Dendritic cell treated with granulocyte-macrophage colony-stimulating factor and Interleukin-4, amounts not matched to agents 40 ng/mL and 50 ng/mL, for 4 days (primary cell): ENCODE measurements at regions not wholly inside any gene's neighbourhood (a gene's known extent, or its start where the extent isn't known, plus 50 kb on each side); places are given as distances from the start of the nearest gene placed in this dataset.

ENCODE experiments used
- H3K27ac Mint-ChIP-seq: one replicate; pipeline ENCODE4 v1.8.0; 2022; ENCODE audit warnings: mild to moderate bottlenecking, mixed read lengths
- H3K27me3 Mint-ChIP-seq: one replicate; pipeline ENCODE4 v1.8.0; 2022; ENCODE audit warnings: mild to moderate bottlenecking, mixed read lengths
- H3K36me3 Mint-ChIP-seq: one replicate; pipeline ENCODE4 v1.8.0; 2022; ENCODE audit warnings: low read depth, mixed read lengths
- H3K4me1 Mint-ChIP-seq: one replicate; pipeline ENCODE4 v1.8.0; 2022; ENCODE audit warnings: low read depth, mixed read lengths
- H3K4me3 Mint-ChIP-seq: one replicate; pipeline ENCODE4 v1.8.0; 2022; ENCODE audit warnings: mild to moderate bottlenecking, moderate library complexity, mixed read lengths
- H3K9me3 Mint-ChIP-seq: one replicate; pipeline ENCODE4 v1.8.0; 2022; ENCODE audit warnings: mixed read lengths
- intact Hi-C: fragments of 100-400 bp; cut with micrococcal nuclease; formaldehyde crosslinking; loops from one replicate; pipeline ENCODE4 v1.15.0; 2022

GRCh38 chr4:45985038-45985437, 138.8 kb downstream of the GABRG1 start:
- Mint-ChIP-seq H3K4me1 (no peaks in the 10 kb centered on the region), H3K27ac (no peak overlapping the region), H3K27me3 (no peaks in the 10 kb centered on the region), H3K4me3 (no peak overlapping the region), H3K36me3 (no peaks in the 10 kb centered on the region), H3K9me3 (peaks cover 18% of the 10 kb centered on the region)
- intact Hi-C loops, result no loop called here

GRCh38 chr4:45971108-45971507, 152.7 kb downstream of the GABRG1 start:
- H3K27ac Mint-ChIP-seq, result no peak overlapping the region
- H3K4me1 Mint-ChIP-seq, result no peaks in the 10 kb centered on the region
- H3K9me3 Mint-ChIP-seq, result peaks cover 45% of the 10 kb centered on the region
- H3K27me3 Mint-ChIP-seq, result no peaks in the 10 kb centered on the region
- no peak overlapping the region for H3K4me3 Mint-ChIP-seq
- no peaks in the 10 kb centered on the region for H3K36me3 Mint-ChIP-seq
- intact Hi-C loops, result no loop called here

- Mint-ChIP-seq H3K4me3 (no peak overlapping the region), H3K27ac (no peak overlapping the region), H3K4me1 (no peaks in the 10 kb centered on the region), H3K36me3 (no peaks in the 10 kb centered on the region), H3K27me3 (no peaks in the 10 kb centered on the region), H3K9me3 (peaks cover 19% of the 10 kb centered on the region)
- intact Hi-C loops, result no loop called here
These were observed 166.5 kb downstream of the GABRG1 start for GRCh38 chr4:45957353-45957752.

GRCh38 chr4:45954276-45954675, 169.6 kb downstream of the GABRG1 start:
- intact Hi-C loops, result no loop called here
- Mint-ChIP-seq H3K27me3 (no peaks in the 10 kb centered on the region), H3K9me3 (peaks cover 16% of the 10 kb centered on the region), H3K36me3 (no peaks in the 10 kb centered on the region), H3K4me3 (no peak overlapping the region), H3K4me1 (no peaks in the 10 kb centered on the region), H3K27ac (no peak overlapping the region)

GRCh38 chr4:45951153-45951552, 172.7 kb downstream of the GABRG1 start:
- Mint-ChIP-seq H3K36me3 (no peaks in the 10 kb centered on the region), H3K27ac (no peak overlapping the region)

GRCh38 chr4:45946699-45947098, 177.2 kb downstream of the GABRG1 start:
- Mint-ChIP-seq H3K27ac (no peak overlapping the region), H3K9me3 (no peaks in the 10 kb centered on the region), H3K27me3 (no peaks in the 10 kb centered on the region), H3K4me1 (no peaks in the 10 kb centered on the region), H3K4me3 (no peak overlapping the region), H3K36me3 (no peaks in the 10 kb centered on the region)
- intact Hi-C loops, result no loop called here

More at GRCh38 chr4:45951153-45951552, 172.7 kb downstream of the GABRG1 start:
- no peaks in the 10 kb centered on the region for H3K4me1 Mint-ChIP-seq
- peaks cover 16% of the 10 kb centered on the region for H3K9me3 Mint-ChIP-seq
- H3K27me3 Mint-ChIP-seq, result no peaks in the 10 kb centered on the region
- H3K4me3 Mint-ChIP-seq, result no peak overlapping the region
- intact Hi-C loops, result no loop called here

- no peak overlapping the region for H3K4me3 Mint-ChIP-seq
- H3K27ac Mint-ChIP-seq, result no peak overlapping the region
- H3K9me3 Mint-ChIP-seq, result no peaks in the 10 kb centered on the region
- intact Hi-C loops, result no loop called here
- no peaks in the 10 kb centered on the region for H3K36me3 Mint-ChIP-seq
- H3K4me1 Mint-ChIP-seq, result no peaks in the 10 kb centered on the region
- no peaks in the 10 kb centered on the region for H3K27me3 Mint-ChIP-seq
These were observed 179.9 kb downstream of the GABRG1 start for GRCh38 chr4:45944000-45944399.

GRCh38 chr4:45939056-45939455, 184.8 kb downstream of the GABRG1 start:
- no peak overlapping the region for H3K27ac Mint-ChIP-seq
- no peaks in the 10 kb centered on the region for H3K4me1 Mint-ChIP-seq
- intact Hi-C loops, result no loop called here
- no peaks in the 10 kb centered on the region for H3K9me3 Mint-ChIP-seq
- H3K27me3 Mint-ChIP-seq, result no peaks in the 10 kb centered on the region
- no peaks in the 10 kb centered on the region for H3K36me3 Mint-ChIP-seq
- H3K4me3 Mint-ChIP-seq, result no peak overlapping the region

- Mint-ChIP-seq H3K4me1 (no peaks in the 10 kb centered on the region), H3K9me3 (no peaks in the 10 kb centered on the region), H3K36me3 (no peaks in the 10 kb centered on the region), H3K27me3 (no peaks in the 10 kb centered on the region), H3K4me3 (no peak overlapping the region), H3K27ac (no peak overlapping the region)
- intact Hi-C loops, result no loop called here
These were observed 192.7 kb downstream of the GABRG1 start for GRCh38 chr4:45931154-45931553.

GRCh38 chr4:45927641-45928040, 196.2 kb downstream of the GABRG1 start:
- H3K27ac Mint-ChIP-seq, result no peak overlapping the region
- peaks cover 14% of the 10 kb centered on the region for H3K9me3 Mint-ChIP-seq
- intact Hi-C loops, result no loop called here

GRCh38 chr4:45925809-45926208, 198.0 kb downstream of the GABRG1 start:
- H3K27ac Mint-ChIP-seq, result no peak overlapping the region
- intact Hi-C loops, result no loop called here
- peaks cover 14% of the 10 kb centered on the region for H3K9me3 Mint-ChIP-seq
- no peaks in the 10 kb centered on the region for H3K27me3 Mint-ChIP-seq
- no peaks in the 10 kb centered on the region for H3K36me3 Mint-ChIP-seq
- H3K4me1 Mint-ChIP-seq, result no peaks in the 10 kb centered on the region
- no peak overlapping the region for H3K4me3 Mint-ChIP-seq

More at GRCh38 chr4:45927641-45928040, 196.2 kb downstream of the GABRG1 start:
- no peaks in the 10 kb centered on the region for H3K36me3 Mint-ChIP-seq
- H3K4me3 Mint-ChIP-seq, result no peak overlapping the region
- no peaks in the 10 kb centered on the region for H3K27me3 Mint-ChIP-seq
- no peaks in the 10 kb centered on the region for H3K4me1 Mint-ChIP-seq

GRCh38 chr4:45920861-45921260, 203.0 kb downstream of the GABRG1 start:
- H3K4me3 Mint-ChIP-seq, result no peak overlapping the region
- H3K9me3 Mint-ChIP-seq, result peaks cover 19% of the 10 kb centered on the region
- intact Hi-C loops, result no loop called here
- H3K4me1 Mint-ChIP-seq, result no peaks in the 10 kb centered on the region
- H3K27me3 Mint-ChIP-seq, result no peaks in the 10 kb centered on the region
- H3K36me3 Mint-ChIP-seq, result no peaks in the 10 kb centered on the region
- no peak overlapping the region for H3K27ac Mint-ChIP-seq

GRCh38 chr4:45910511-45910910, 213.3 kb downstream of the GABRG1 start:
- no peak overlapping the region for H3K27ac Mint-ChIP-seq
- peaks cover 11% of the 10 kb centered on the region for H3K9me3 Mint-ChIP-seq
- H3K27me3 Mint-ChIP-seq, result no peaks in the 10 kb centered on the region
- H3K4me1 Mint-ChIP-seq, result no peaks in the 10 kb centered on the region
- intact Hi-C loops, result no loop called here
- no peaks in the 10 kb centered on the region for H3K36me3 Mint-ChIP-seq
- no peak overlapping the region for H3K4me3 Mint-ChIP-seq

GRCh38 chr4:45897946-45898585, 225.8 kb downstream of the GABRG1 start:
- intact Hi-C loops, result no loop called here
- Mint-ChIP-seq H3K27ac (no peak overlapping the region), H3K4me3 (no peak overlapping the region)

GRCh38 chr4:45883421-45883820, 240.4 kb downstream of the GABRG1 start:
- Mint-ChIP-seq H3K27me3 (no peaks in the 10 kb centered on the region), H3K4me1 (no peaks in the 10 kb centered on the region), H3K36me3 (no peaks in the 10 kb centered on the region), H3K27ac (no peak overlapping the region), H3K9me3 (peaks cover 18% of the 10 kb centered on the region), H3K4me3 (no peak overlapping the region)
- intact Hi-C loops, result no loop called here

More at GRCh38 chr4:45897946-45898585, 225.8 kb downstream of the GABRG1 start:
- Mint-ChIP-seq H3K27me3 (no peaks in the 10 kb centered on the region), H3K9me3 (peaks cover 29% of the 10 kb centered on the region), H3K36me3 (no peaks in the 10 kb centered on the region), H3K4me1 (no peaks in the 10 kb centered on the region)
